ENCODE measurements at regions not wholly inside any gene's neighbourhood (a gene's known extent, or its start where the extent isn't known, plus 50 kb on each side); places are given as distances from the start of the nearest gene placed in this dataset.

DNA sequence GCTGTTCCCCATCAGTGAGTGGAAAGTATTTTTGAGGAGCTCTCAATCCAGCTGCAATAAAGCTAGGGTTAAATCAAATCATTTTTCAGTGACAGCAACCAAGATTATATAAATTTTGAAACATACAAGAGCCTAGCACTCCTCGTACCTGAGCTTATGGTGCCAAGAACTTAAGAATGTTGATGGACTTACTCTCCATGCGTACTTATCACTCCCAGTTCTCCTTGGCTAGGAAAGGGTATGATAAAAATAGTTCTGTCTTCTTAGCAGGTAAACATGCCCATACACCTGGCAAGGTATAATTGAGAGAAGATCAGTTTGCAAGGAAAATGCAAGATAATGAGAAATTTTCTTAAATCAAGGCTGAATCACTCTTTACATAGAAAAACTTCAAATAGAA lies 64.5 kb upstream of the SEMA6D start:
- H3K9ac ChIP-seq (ENCODE audit: insufficient read depth, low read depth, low read length), result no peak overlapping the region
- no peaks in the 10 kb centered on the region for H3K36me3 ChIP-seq (replicated peaks in 1 of 2; ENCODE audit: control insufficient read depth in 1 of 2, insufficient read depth in 2 of 2, low read length in 2 of 2)
- H3K4me1 ChIP-seq (ENCODE audit: insufficient read depth, low read length), result no peaks in the 10 kb centered on the region
- no peaks in the 10 kb centered on the region for H3K79me2 ChIP-seq (ENCODE audit: insufficient read depth, low read length)
- no peaks in the 10 kb centered on the region for H3K9me3 ChIP-seq (ENCODE audit: low read length)
- H4K20me1 ChIP-seq (ENCODE audit: insufficient read depth, low read length), result no peaks in the 10 kb centered on the region
- ChIA-PET POLR2A (no interaction called here), CTCF (ENCODE audit: low intra/inter-chr PET ratio, low total read pairs) (no interaction called here)
- ATAC-seq, result no peak
- no peak overlapping the region for H3K4me2 ChIP-seq (ENCODE audit: low read depth, low read length)
- intact Hi-C loops (cut with micrococcal nuclease; ENCODE audit: unreplicated experiment), result no loop called here
- no peak for DNase-seq (ENCODE audit: low spot score)
- in situ Hi-C loops (cut with HindIII; ENCODE audit: extremely low pct_ligation_motif_present, low pct_unique_long_range_greater_than_20kb), result no loop called here
- FAIRE-seq, result no peak
- 0% methylated on average over 2 of the region's 2 CpGs for WGBS (ENCODE audit: low lambda C conversion rate)
- no peak overlapping the region for H2AFZ ChIP-seq (ENCODE audit: low read length)
- no peak overlapping the region for H3K4me3 ChIP-seq (replicated peaks in 1 of 3; ENCODE audit: insufficient read depth in 1 of 3, low read depth in 2 of 3, low read length in 3 of 3)
- no peaks in the 10 kb centered on the region for H3K27me3 ChIP-seq (ENCODE audit: control insufficient read depth in 1 of 2, insufficient read depth in 2 of 2, low read length in 2 of 2)
- no peak overlapping the region for H3K27ac ChIP-seq (ENCODE audit: extremely low read length, insufficient read depth, low read length)
- BruUV-seq (replicated peaks), result no TSS peak
- TF ChIP-seq ZNF143 (CRISPR knock-in tag; IDR thresholded peaks at IDR 0.05) (no peak), ELF3 (CRISPR knock-in tag; IDR thresholded peaks at IDR 0.05) (no peak), ZSCAN30 (CRISPR knock-in tag; IDR thresholded peaks at IDR 0.05) (no peak), HNRNPLL (IDR thresholded peaks at IDR 0.05; ENCODE audit: low read depth, low read length, poor library complexity, severe bottlenecking) (no peak), ATRX (CRISPR knock-in tag; IDR thresholded peaks at IDR 0.05; ENCODE audit: borderline replicate concordance) (no peak), SP1 (IDR thresholded peaks at IDR 0.05) (no peak), SP1 (CRISPR knock-in tag; IDR thresholded peaks at IDR 0.05) (no peak), KDM2A (CRISPR knock-in tag; IDR thresholded peaks at IDR 0.05; ENCODE audit: borderline replicate concordance, low read depth) (no peak), ZNF83 (CRISPR knock-in tag; IDR thresholded peaks at IDR 0.05; ENCODE audit: borderline replicate concordance) (no peak), TOPORS (CRISPR knock-in tag; IDR thresholded peaks at IDR 0.05) (no peak), ZNF501 (CRISPR knock-in tag; IDR thresholded peaks at IDR 0.05) (no peak), ZNF484 (CRISPR knock-in tag; IDR thresholded peaks at IDR 0.05; ENCODE audit: borderline replicate concordance, low read depth) (no peak)
- TF ChIP-seq, protein P1, sequence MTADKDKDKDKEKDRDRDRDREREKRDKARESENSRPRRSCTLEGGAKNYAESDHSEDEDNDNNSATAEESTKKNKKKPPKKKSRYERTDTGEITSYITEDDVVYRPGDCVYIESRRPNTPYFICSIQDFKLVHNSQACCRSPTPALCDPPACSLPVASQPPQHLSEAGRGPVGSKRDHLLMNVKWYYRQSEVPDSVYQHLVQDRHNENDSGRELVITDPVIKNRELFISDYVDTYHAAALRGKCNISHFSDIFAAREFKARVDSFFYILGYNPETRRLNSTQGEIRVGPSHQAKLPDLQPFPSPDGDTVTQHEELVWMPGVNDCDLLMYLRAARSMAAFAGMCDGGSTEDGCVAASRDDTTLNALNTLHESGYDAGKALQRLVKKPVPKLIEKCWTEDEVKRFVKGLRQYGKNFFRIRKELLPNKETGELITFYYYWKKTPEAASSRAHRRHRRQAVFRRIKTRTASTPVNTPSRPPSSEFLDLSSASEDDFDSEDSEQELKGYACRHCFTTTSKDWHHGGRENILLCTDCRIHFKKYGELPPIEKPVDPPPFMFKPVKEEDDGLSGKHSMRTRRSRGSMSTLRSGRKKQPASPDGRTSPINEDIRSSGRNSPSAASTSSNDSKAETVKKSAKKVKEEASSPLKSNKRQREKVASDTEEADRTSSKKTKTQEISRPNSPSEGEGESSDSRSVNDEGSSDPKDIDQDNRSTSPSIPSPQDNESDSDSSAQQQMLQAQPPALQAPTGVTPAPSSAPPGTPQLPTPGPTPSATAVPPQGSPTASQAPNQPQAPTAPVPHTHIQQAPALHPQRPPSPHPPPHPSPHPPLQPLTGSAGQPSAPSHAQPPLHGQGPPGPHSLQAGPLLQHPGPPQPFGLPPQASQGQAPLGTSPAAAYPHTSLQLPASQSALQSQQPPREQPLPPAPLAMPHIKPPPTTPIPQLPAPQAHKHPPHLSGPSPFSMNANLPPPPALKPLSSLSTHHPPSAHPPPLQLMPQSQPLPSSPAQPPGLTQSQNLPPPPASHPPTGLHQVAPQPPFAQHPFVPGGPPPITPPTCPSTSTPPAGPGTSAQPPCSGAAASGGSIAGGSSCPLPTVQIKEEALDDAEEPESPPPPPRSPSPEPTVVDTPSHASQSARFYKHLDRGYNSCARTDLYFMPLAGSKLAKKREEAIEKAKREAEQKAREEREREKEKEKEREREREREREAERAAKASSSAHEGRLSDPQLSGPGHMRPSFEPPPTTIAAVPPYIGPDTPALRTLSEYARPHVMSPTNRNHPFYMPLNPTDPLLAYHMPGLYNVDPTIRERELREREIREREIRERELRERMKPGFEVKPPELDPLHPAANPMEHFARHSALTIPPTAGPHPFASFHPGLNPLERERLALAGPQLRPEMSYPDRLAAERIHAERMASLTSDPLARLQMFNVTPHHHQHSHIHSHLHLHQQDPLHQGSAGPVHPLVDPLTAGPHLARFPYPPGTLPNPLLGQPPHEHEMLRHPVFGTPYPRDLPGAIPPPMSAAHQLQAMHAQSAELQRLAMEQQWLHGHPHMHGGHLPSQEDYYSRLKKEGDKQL (CRISPR knock-in tag; IDR thresholded peaks at IDR 0.05; ENCODE audit: low read depth), result no peak
- TF ChIP-seq, protein P2, sequence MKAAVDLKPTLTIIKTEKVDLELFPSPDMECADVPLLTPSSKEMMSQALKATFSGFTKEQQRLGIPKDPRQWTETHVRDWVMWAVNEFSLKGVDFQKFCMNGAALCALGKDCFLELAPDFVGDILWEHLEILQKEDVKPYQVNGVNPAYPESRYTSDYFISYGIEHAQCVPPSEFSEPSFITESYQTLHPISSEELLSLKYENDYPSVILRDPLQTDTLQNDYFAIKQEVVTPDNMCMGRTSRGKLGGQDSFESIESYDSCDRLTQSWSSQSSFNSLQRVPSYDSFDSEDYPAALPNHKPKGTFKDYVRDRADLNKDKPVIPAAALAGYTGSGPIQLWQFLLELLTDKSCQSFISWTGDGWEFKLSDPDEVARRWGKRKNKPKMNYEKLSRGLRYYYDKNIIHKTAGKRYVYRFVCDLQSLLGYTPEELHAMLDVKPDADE (CRISPR knock-in tag; IDR thresholded peaks at IDR 0.05), result no peak
- TF ChIP-seq, protein P3, sequence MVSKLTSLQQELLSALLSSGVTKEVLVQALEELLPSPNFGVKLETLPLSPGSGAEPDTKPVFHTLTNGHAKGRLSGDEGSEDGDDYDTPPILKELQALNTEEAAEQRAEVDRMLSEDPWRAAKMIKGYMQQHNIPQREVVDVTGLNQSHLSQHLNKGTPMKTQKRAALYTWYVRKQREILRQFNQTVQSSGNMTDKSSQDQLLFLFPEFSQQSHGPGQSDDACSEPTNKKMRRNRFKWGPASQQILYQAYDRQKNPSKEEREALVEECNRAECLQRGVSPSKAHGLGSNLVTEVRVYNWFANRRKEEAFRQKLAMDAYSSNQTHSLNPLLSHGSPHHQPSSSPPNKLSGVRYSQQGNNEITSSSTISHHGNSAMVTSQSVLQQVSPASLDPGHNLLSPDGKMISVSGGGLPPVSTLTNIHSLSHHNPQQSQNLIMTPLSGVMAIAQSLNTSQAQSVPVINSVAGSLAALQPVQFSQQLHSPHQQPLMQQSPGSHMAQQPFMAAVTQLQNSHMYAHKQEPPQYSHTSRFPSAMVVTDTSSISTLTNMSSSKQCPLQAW (CRISPR knock-in tag; IDR thresholded peaks at IDR 0.05), result no peak
- TF ChIP-seq, protein P4, sequence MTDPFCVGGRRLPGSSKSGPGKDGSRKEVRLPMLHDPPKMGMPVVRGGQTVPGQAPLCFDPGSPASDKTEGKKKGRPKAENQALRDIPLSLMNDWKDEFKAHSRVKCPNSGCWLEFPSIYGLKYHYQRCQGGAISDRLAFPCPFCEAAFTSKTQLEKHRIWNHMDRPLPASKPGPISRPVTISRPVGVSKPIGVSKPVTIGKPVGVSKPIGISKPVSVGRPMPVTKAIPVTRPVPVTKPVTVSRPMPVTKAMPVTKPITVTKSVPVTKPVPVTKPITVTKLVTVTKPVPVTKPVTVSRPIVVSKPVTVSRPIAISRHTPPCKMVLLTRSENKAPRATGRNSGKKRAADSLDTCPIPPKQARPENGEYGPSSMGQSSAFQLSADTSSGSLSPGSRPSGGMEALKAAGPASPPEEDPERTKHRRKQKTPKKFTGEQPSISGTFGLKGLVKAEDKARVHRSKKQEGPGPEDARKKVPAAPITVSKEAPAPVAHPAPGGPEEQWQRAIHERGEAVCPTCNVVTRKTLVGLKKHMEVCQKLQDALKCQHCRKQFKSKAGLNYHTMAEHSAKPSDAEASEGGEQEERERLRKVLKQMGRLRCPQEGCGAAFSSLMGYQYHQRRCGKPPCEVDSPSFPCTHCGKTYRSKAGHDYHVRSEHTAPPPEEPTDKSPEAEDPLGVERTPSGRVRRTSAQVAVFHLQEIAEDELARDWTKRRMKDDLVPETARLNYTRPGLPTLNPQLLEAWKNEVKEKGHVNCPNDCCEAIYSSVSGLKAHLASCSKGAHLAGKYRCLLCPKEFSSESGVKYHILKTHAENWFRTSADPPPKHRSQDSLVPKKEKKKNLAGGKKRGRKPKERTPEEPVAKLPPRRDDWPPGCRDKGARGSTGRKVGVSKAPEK (CRISPR knock-in tag; IDR thresholded peaks at IDR 0.05; ENCODE audit: borderline replicate concordance), result no peak
